ENCODE measurements at regions not wholly inside any gene's neighbourhood (a gene's known extent, or its start where the extent isn't known, plus 50 kb on each side); places are given as distances from the start of the nearest gene placed in this dataset.

- DNase-seq (ENCODE audit: low read depth): no peak
- no peak overlapping the region for H3K4me3 ChIP-seq (ENCODE audit: low read depth, low read length)
- TF ChIP-seq CTCF (IDR thresholded peaks at IDR 0.05; ENCODE audit: low read depth, low read length, missing control alignments): no peak
These were observed 146.8 kb downstream of the ZBTB18 start for GRCh38 chr1:244197851-244198375.

GRCh38 chr1:244199902-244200301, 148.8 kb downstream of the ZBTB18 start:
- no peak for DNase-seq (ENCODE audit: low read depth)
- no peak overlapping the region for H3K4me3 ChIP-seq (ENCODE audit: low read depth, low read length)
- no peak for TF ChIP-seq CTCF (IDR thresholded peaks at IDR 0.05; ENCODE audit: low read depth, low read length, missing control alignments)
- in situ Hi-C loops (cut with HindIII; ENCODE audit: low sequenced_read_pairs): no loop called here

More at GRCh38 chr1:244197851-244198375, 146.8 kb downstream of the ZBTB18 start:
- in situ Hi-C loops (cut with HindIII; ENCODE audit: low sequenced_read_pairs): no loop called here

GRCh38 chr1:244200596-244200995, 149.5 kb downstream of the ZBTB18 start:
- TF ChIP-seq CTCF (IDR thresholded peaks at IDR 0.05; ENCODE audit: low read depth, low read length, missing control alignments): no peak
- H3K4me3 ChIP-seq (ENCODE audit: low read depth, low read length): no peak overlapping the region
- in situ Hi-C loops (cut with HindIII; ENCODE audit: low sequenced_read_pairs): no loop called here
- DNase-seq (ENCODE audit: low read depth): no peak

GRCh38 chr1:244201750-244202149, 150.7 kb downstream of the ZBTB18 start:
- no peak for TF ChIP-seq CTCF (IDR thresholded peaks at IDR 0.05; ENCODE audit: low read depth, low read length, missing control alignments)
- in situ Hi-C loops (cut with HindIII; ENCODE audit: low sequenced_read_pairs): no loop called here

GRCh38 chr1:244204004-244204403, 152.9 kb downstream of the ZBTB18 start:
- no peak for DNase-seq (ENCODE audit: low read depth)
- in situ Hi-C loops (cut with HindIII; ENCODE audit: low sequenced_read_pairs): no loop called here
- H3K4me3 ChIP-seq (ENCODE audit: low read depth, low read length): no peak overlapping the region
- no peak for TF ChIP-seq CTCF (IDR thresholded peaks at IDR 0.05; ENCODE audit: low read depth, low read length, missing control alignments)

More at GRCh38 chr1:244201750-244202149, 150.7 kb downstream of the ZBTB18 start:
- DNase-seq (ENCODE audit: low read depth): no peak
- no peak overlapping the region for H3K4me3 ChIP-seq (ENCODE audit: low read depth, low read length)

GRCh38 chr1:244205171-244205570, 154.1 kb downstream of the ZBTB18 start:
- in situ Hi-C loops (cut with HindIII; ENCODE audit: low sequenced_read_pairs): no loop called here
- H3K4me3 ChIP-seq (ENCODE audit: low read depth, low read length): no peak overlapping the region
- no peak for TF ChIP-seq CTCF (IDR thresholded peaks at IDR 0.05; ENCODE audit: low read depth, low read length, missing control alignments)
- no peak for DNase-seq (ENCODE audit: low read depth)
